SK-N-SH (cell line): ENCODE measurements at regions not wholly inside any gene's neighbourhood (a gene's known extent, or its start where the extent isn't known, plus 50 kb on each side); places are given as distances from the start of the nearest gene placed in this dataset.

Experiments
- CTCF ChIP-seq: fragments of 200-600 bp; sonication (generic); IDR thresholded peaks from 2 replicates; pipeline ENCODE4 v1.6.1; 2017; ENCODE audit warnings: antibody characterized with exemption, mild to moderate bottlenecking, moderate library complexity
- ELF1 ChIP-seq: IDR thresholded peaks from 2 replicates; pipeline ENCODE4 v1.4.0; 2012
- EP300 ChIP-seq, 2 experiments: IDR thresholded peaks; 2 replicates each; pipeline versions ENCODE4 v1.4.0 to v1.6.1; 2012; ENCODE audit warnings: borderline replicate concordance in 1 of 2, low read depth in 1 of 2, low read length in 1 of 2
- EZH2phosphoT487 ChIP-seq: fragments of 200-600 bp; sonication (generic); IDR thresholded peaks from 2 replicates; pipeline ENCODE4 v1.6.1; 2017; ENCODE audit warnings: low read depth, mixed run types, mild to moderate bottlenecking, antibody characterized with exemption, moderate library complexity, borderline replicate concordance
- GABPA ChIP-seq: IDR thresholded peaks from 2 replicates; pipeline ENCODE4 v1.4.0; 2012; ENCODE audit warnings: low read depth, mild to moderate bottlenecking
- MAX ChIP-seq: IDR thresholded peaks from 2 replicates; pipeline ENCODE4 v1.4.0; 2012; ENCODE audit warnings: low read depth
- POLR2AphosphoS5 ChIP-seq: IDR thresholded peaks from 2 replicates; pipeline ENCODE4 v1.6.1; 2012; ENCODE audit warnings: low read depth, low read length
- RAD21 ChIP-seq: IDR thresholded peaks from 2 replicates; pipeline ENCODE4 v1.6.1; 2012; ENCODE audit warnings: mild to moderate bottlenecking, low read length
- RCOR1 ChIP-seq: fragments of 150-350 bp; IDR thresholded peaks from 2 replicates; pipeline ENCODE4 v1.6.1; 2017; ENCODE audit warnings: antibody characterized with exemption, low read length
- SIN3A ChIP-seq: IDR thresholded peaks from 2 replicates; pipeline ENCODE4 v1.6.1; 2012; ENCODE audit warnings: low read depth, mild to moderate bottlenecking, low read length, moderate library complexity, borderline replicate concordance
- TEAD4 ChIP-seq: IDR thresholded peaks from 2 replicates; pipeline ENCODE4 v1.4.0; 2012; ENCODE audit warnings: mild to moderate bottlenecking, borderline replicate concordance; ENCODE audit not compliant: insufficient read depth
- YY1 ChIP-seq: IDR thresholded peaks from 2 replicates; pipeline ENCODE4 v1.4.0; 2012; ENCODE audit warnings: low read depth, mild to moderate bottlenecking

- TF ChIP-seq SIN3A: no peak
- TF ChIP-seq TEAD4: no peak
- no peak for TF ChIP-seq CTCF
- no peak for TF ChIP-seq RAD21
- TF ChIP-seq MAX: no peak
- TF ChIP-seq ELF1: no peak
- no peak for TF ChIP-seq POLR2AphosphoS5
- no peak for TF ChIP-seq GABPA
- TF ChIP-seq EP300 (IDR thresholded peaks at IDR 0.05; ENCODE audit: borderline replicate concordance in 1 of 2, low read depth in 1 of 2, low read length in 1 of 2): no peak
- no peak for TF ChIP-seq RCOR1
- no peak for TF ChIP-seq YY1
- TF ChIP-seq EZH2phosphoT487: no peak
Observed at GRCh38 chr9:80448996-80449395, 877.2 kb downstream of the TLE4 start.
